ENCODE measurements at regions not wholly inside any gene's neighbourhood (a gene's known extent, or its start where the extent isn't known, plus 50 kb on each side); places are given as distances from the start of the nearest gene placed in this dataset.
"Not testable (repeated sequence)": the region's sequence is repeated elsewhere in the genome, so short reads cannot be mapped to it uniquely, and the experiment has no call there.

DNA sequence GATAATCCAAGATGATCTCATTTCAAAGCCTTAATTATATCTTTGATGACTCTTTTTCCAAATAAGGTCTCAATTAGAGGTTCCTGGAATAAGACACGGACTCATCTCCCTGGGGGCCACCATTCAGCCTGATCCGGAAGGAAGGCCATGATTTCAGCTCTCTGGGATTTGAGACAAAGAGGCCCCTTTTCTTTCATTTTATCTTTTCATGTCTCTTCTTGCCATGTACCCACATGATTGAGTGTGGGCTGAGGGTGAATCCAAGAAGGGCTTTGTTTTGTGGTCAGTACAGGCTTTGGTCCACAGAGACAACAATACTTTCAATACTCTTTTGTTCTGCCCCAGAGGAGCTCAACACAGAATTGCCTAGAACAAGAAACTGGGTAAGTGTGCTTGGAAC lies 261.2 kb downstream of the TRIML1 start:
- no peaks in the 10 kb centered on the region for H3K4me1 ChIP-seq
- TF ChIP-seq Cebpa-rat (IDR thresholded peaks at IDR 0.05), result no peak
- no peaks in the 10 kb centered on the region for H4K20me1 ChIP-seq
- H3K27me3 ChIP-seq, result no peaks in the 10 kb centered on the region
- no peaks in the 10 kb centered on the region for H3K9me3 ChIP-seq
- no peak overlapping the region for H3K9ac ChIP-seq
- no peak overlapping the region for H3K4me2 ChIP-seq
- H3K4me3 ChIP-seq, result no peak overlapping the region
- no peak overlapping the region for H3K27ac ChIP-seq
- H3K36me3 ChIP-seq, result no peaks in the 10 kb centered on the region

DNA sequence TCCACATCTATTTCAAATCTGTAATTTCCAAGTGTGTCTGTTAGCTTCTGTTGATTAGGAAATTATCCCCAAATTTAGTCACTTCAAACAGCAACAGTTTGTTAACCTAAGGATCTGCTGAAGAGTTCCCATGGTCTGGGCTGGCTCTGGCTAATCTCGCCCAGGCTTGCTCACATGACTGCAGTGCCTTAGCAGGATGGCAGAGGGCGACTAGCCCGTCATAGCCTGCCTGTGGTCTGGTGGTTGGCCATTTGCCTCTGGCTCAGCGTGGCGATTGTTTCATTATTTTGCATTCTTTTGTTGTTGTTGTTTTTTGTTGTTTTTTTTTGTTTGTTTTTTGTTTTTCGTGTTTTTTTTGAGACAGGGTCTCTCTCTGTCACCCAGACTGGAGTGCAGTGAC lies 264.0 kb downstream of the TRIML1 start:
- Histone ChIP-seq H4K20me1 (no peaks in the 10 kb centered on the region), H3K4me2 (no peak overlapping the region), H3K27ac (no peak overlapping the region), H3K9me3 (no peaks in the 10 kb centered on the region), H3K27me3 (no peaks in the 10 kb centered on the region), H3K36me3 (no peaks in the 10 kb centered on the region), H3K4me1 (no peaks in the 10 kb centered on the region), H3K9ac (no peak overlapping the region), H3K4me3 (no peak overlapping the region)
- no peak for TF ChIP-seq Cebpa-rat (IDR thresholded peaks at IDR 0.05)

DNA sequence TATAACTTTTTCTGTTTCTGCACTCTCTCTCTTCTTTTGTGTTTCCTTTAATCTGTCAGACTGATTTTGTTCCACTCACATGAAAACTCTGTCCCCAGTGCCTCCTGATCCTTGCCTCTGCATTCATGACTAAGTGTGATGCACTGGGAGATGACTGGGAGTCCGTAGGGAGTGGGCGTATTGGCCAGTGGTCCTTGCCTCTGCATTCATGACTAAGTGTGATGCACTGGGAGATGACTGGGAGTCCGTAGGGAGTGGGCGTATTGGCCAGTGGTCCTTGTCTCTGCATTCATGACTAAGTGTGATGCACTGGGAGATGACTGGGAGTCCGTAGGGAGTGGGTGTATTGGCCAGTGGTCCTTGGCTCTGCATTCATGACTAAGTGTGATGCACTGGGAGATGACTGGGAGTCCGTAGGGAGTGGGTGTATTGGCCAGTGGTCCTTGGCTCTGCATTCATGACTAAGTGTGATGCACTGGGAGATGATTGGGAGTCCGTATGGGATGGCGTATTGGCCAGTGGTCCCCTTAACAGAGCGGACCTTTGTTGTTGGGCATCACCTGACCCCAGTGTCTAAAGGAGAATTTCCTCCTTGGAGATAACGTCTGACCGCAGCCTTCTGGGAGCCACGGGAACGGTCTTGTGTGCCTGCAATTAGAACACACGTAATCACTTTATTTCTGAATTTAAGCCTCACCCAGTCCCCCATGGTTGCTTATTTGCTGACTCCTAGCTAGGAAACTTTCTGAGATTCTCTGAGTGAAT lies 266.0 kb downstream of the TRIML1 start:
- H3K4me3 ChIP-seq, H3K27me3 ChIP-seq, H3K9me3 ChIP-seq, H3K4me1 ChIP-seq, H4K20me1 ChIP-seq, H3K36me3 ChIP-seq, H3K9ac ChIP-seq, H3K27ac ChIP-seq, H3K4me2 ChIP-seq: not testable (repeated sequence)

DNA sequence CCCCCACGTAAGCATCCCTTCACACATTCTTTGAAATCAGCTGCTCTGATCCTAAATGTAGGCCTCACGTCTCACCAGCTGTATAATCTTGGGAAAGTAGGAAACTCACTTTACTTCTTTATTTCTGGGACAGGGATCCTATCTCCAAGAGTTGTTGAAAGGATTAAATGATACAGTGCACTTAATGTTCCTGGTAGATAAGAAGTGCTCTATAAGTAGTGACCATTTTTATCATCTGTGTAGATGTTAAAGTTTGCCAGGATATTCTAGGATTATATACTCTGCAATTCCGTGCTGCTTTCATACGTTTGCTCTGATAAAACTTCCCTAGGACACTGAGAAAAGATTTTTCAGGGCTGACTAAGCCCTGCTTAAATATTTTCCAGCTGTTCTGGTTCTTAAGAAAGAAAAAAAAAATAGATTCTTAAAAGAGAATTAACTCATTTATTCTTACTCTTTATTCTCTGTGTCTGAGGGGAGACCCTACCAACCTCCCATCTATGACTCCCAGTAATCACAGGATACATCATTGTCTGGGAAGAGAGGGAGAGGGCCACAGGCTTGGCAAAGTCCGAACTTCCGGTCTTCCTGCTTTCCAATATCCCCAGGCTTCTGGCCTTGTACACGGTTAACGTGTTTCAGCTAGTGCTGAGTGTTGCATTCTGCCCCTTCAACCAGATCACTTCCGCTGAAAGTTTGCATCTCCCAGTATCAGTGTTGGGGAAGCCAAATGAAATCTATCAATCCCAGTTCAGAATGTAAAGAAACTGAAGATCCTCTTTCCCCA lies 269.2 kb downstream of the TRIML1 start:
- Histone ChIP-seq H3K4me2 (no peak overlapping the region), H3K27ac (no peak overlapping the region), H4K20me1 (no peaks in the 10 kb centered on the region), H3K27me3 (no peaks in the 10 kb centered on the region), H3K4me3 (no peak overlapping the region), H3K9me3 (0 out of 2 replicates have a peak, but pooled peaks cover 5% of the 10 kb centered on the region), H3K9ac (no peak overlapping the region), H3K36me3 (no peaks in the 10 kb centered on the region), H3K4me1 (no peaks in the 10 kb centered on the region)
- TF ChIP-seq Cebpa-rat (IDR thresholded peaks at IDR 0.05), result no peak

DNA sequence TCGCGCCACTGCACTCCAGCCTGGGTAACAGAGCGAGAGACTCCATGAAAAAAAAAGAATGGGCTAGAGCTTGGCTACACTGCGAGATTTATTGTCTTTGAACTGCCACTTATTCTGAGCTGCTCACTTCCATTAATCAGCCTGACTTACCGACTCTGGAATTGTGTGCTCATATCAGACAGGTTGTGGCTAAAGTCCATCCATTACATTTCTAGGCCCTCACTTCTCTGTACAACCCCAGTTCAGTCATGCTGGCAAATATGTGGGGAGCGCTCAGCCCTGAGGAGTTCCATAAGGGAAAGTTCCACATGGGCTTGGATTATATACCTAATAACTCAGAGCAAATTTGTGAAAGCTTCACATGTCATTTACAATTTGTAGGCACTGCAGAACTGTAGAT lies 270.6 kb downstream of the TRIML1 start:
- no peak for TF ChIP-seq Cebpa-rat (IDR thresholded peaks at IDR 0.05)
- H4K20me1 ChIP-seq, result no peaks in the 10 kb centered on the region
- H3K27me3 ChIP-seq, result no peaks in the 10 kb centered on the region

DNA sequence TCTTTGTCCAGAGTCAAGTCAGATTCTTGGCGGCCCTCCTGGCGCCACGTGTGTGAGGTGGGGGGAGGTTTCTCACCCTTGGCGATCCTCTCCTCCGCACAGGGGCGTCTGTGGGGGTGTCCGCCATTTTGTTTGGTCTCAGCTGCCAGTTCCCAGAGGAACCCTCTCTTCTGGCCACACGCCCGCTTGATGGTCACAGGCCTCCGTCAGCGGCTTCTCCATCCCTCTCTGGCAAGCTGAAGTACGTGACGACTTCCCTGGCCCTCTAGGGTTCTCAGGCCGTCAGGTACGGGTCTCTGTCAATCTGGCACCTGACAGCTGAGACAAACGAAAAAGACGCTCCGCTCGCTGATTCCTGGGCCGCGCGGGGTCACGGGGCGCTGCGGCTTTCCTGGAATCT lies 272.6 kb downstream of the TRIML1 start:
- no peak overlapping the region for H3K9ac ChIP-seq
- H3K9me3 ChIP-seq, result 0 out of 2 replicates have a peak, but pooled peaks cover 5% of the 10 kb centered on the region
- H4K20me1 ChIP-seq, result no peaks in the 10 kb centered on the region
- no peak for TF ChIP-seq Cebpa-rat (IDR thresholded peaks at IDR 0.05)
- no peak overlapping the region for H3K4me2 ChIP-seq
- H3K36me3 ChIP-seq, result no peaks in the 10 kb centered on the region
- H3K27ac ChIP-seq, result no peak overlapping the region
- H3K27me3 ChIP-seq, result no peaks in the 10 kb centered on the region
- no peaks in the 10 kb centered on the region for H3K4me1 ChIP-seq
- H3K4me3 ChIP-seq, result no peak overlapping the region

More for the DNA sequence above, 270.6 kb downstream of the TRIML1 start:
- no peak overlapping the region for H3K27ac ChIP-seq
- H3K9me3 ChIP-seq, result 0 out of 2 replicates have a peak, but pooled peaks cover 5% of the 10 kb centered on the region
- no peak overlapping the region for H3K4me2 ChIP-seq
- H3K36me3 ChIP-seq, result no peaks in the 10 kb centered on the region
- H3K9ac ChIP-seq, result no peak overlapping the region
- no peak overlapping the region for H3K4me3 ChIP-seq
- no peaks in the 10 kb centered on the region for H3K4me1 ChIP-seq

DNA sequence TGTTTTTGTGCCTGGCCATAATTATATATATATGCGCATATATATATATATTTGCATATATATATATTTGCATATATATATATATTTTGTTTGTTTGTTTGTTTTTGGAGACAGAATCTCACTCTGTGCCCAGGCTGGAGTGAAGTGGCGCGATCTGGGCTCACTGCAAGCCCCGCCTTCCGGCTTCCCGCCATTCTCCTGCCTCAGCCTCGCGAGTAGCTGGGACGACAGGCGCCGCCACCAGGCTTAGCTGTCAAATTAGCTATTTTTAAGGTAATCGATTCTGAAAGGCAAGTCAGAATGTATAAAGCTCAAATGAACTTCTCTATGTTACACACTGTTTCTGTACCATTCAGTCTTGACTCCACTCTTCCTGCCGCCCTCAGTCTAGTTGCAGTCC lies 273.3 kb downstream of the TRIML1 start:
- Histone ChIP-seq H3K4me2 (no peak overlapping the region), H3K27me3 (no peaks in the 10 kb centered on the region), H3K4me3 (no peak overlapping the region), H3K9ac (no peak overlapping the region), H3K9me3 (0 out of 2 replicates have a peak, but pooled peaks cover 5% of the 10 kb centered on the region), H3K36me3 (no peaks in the 10 kb centered on the region), H3K27ac (no peak overlapping the region), H4K20me1 (no peaks in the 10 kb centered on the region), H3K4me1 (no peaks in the 10 kb centered on the region)
- no peak for TF ChIP-seq Cebpa-rat (IDR thresholded peaks at IDR 0.05)

DNA sequence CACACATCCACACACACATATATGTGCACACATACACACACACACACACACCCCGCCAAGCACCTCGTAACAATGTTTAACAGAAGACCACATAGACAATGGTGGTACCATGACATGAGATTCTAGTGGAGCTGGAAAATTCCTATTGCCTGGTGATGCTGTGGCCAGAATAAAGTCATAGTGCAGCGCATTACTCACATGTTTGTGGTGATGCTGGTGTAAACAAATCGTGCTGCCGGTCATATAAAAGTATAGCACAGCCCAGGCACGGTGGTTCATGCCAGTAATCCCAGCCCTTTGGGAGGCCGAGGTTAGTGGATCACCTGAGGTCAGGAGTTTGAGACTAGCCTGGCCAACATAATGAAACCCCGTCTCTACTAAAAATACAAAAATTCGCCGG lies 275.2 kb downstream of the TRIML1 start:
- H3K4me3 ChIP-seq, result no peak overlapping the region
- no peak overlapping the region for H3K27ac ChIP-seq
- H4K20me1 ChIP-seq, result no peaks in the 10 kb centered on the region
- no peaks in the 10 kb centered on the region for H3K36me3 ChIP-seq
- H3K9me3 ChIP-seq, result 0 out of 2 replicates have a peak, but pooled peaks cover 5% of the 10 kb centered on the region
- no peaks in the 10 kb centered on the region for H3K4me1 ChIP-seq
- no peaks in the 10 kb centered on the region for H3K27me3 ChIP-seq
- H3K9ac ChIP-seq, result no peak overlapping the region
- no peak for TF ChIP-seq Cebpa-rat (IDR thresholded peaks at IDR 0.05)
- no peak overlapping the region for H3K4me2 ChIP-seq

DNA sequence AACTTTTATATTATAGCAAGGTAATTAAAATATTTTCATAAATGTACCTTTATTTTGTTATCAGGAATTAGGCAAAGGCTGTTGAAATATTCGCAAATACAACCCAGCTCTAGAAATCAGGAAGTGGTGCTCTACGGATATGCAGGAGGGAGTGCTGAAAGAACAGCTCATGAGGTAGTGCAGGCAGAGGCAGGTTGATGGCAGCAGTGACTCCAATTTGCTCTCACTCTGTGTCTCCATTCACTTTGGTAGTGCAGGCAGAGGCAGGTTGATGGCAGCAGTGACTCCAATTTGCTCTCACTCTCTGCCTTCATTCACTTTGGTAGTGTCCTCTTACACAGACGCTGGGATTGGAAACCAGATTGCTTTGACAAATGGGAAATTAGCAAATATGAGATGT lies 277.9 kb downstream of the TRIML1 start:
- TF ChIP-seq Cebpa-rat (IDR thresholded peaks at IDR 0.05), result no peak
- Histone ChIP-seq H3K9me3 (0 out of 2 replicates have a peak, but pooled peaks cover 5% of the 10 kb centered on the region), H3K4me2 (no peak overlapping the region), H3K36me3 (no peaks in the 10 kb centered on the region), H3K9ac (no peak overlapping the region), H3K27me3 (no peaks in the 10 kb centered on the region), H3K4me1 (no peaks in the 10 kb centered on the region), H3K4me3 (no peak overlapping the region), H3K27ac (no peak overlapping the region), H4K20me1 (no peaks in the 10 kb centered on the region)

DNA sequence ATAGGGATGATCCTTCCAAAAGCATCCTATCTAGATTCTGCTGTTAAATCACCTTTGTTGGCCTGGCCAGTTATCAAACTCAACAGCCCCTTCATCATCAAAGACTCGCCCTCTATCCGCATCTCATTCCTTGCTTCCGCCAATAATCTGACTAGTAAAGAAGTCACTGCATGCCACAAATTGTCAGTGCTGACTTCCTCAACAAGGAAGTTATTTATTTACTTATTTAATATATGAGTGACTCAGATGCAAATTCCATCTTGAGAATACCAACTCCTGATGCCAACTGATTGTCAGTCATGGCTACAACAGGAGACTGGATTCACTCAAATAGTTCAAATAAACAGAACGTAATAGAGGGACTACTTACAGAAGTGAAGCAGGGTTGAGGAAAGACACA lies 283.8 kb downstream of the TRIML1 start:
- H3K36me3 ChIP-seq, result no peaks in the 10 kb centered on the region
- no peaks in the 10 kb centered on the region for H4K20me1 ChIP-seq
- H3K4me3 ChIP-seq, result no peak overlapping the region
- no peak for TF ChIP-seq Cebpa-rat (IDR thresholded peaks at IDR 0.05)
- H3K27me3 ChIP-seq, result no peaks in the 10 kb centered on the region
- no peak overlapping the region for H3K27ac ChIP-seq
- H3K9ac ChIP-seq, result no peak overlapping the region
- H3K4me1 ChIP-seq, result no peaks in the 10 kb centered on the region
- H3K4me2 ChIP-seq, result no peak overlapping the region
- H3K9me3 ChIP-seq, result no peaks in the 10 kb centered on the region
